IPS DF 19.7 (cell line): ENCODE measurements at regions not wholly inside any gene's neighbourhood (a gene's known extent, or its start where the extent isn't known, plus 50 kb on each side); places are given as distances from the start of the nearest gene placed in this dataset.

ENCODE experiments used
- DNase-seq: peaks from one replicate; pipeline ENCODE4 v3.0.0-alpha.2; 2013; ENCODE audit warnings: low read depth, low spot score

DNA sequence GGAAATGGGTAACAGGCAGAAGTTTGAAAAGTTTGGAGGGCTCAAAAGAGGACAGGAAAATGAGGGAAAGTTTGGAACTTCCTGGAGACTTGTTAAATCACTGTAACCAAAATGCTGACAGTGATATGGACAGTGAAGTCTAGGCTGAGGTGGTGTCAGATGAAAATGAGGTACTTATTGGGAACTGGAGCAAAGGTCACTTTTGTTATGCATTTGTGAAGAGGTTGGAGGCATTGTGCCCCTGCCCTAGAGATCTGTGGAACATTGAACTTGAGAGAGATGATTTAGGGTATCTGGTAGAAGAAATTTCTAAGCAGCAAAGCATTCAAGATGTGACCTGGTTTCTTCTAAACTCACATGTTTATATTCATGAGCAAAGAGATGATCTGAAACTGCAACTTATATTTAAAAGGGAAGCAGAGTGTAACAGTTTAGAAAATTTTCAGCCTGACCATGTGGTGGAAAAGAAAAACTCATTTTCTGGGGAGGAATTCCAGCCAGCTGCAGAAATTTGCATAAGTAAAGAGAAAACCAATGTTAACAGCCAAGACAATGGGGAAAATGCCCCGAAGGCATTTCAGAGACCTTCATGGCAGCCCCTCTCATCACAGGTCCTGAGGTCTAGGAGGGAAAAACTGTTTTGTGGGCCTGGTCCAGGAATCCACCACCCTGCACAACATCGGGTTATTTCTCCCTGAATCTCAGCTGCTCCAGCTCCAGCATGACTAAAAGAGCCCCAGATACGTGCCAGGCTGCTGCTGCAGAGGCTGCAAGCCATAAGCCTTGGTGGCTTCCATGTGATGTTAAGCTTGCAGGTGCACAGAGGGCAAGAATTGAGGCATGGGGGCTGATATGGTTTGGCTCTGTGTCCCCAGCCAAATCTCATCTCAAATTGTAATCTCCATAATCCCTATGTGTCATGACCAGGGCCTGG lies 632.5 kb upstream of the GNPDA2 start:
- no peak for DNase-seq

DNA sequence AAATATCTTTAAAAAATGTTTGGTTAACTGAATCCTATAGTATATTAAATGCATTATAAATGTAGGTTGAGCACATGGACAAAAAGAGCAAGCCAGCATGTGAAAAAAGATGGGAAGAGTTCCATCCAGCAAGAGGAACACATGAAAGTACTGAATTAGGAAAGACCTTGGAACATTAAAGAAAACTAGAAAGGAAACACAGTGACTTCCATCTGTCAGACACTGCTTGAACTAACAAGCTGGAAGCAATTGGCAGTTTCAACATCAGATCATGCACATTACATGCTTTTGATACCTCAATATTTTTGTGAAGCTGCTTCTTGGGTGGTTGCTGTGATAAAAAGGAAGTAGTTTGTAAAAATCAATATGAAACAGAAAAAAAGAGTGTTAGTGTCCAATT lies 626.8 kb upstream of the GNPDA2 start:
- no peak for DNase-seq

DNA sequence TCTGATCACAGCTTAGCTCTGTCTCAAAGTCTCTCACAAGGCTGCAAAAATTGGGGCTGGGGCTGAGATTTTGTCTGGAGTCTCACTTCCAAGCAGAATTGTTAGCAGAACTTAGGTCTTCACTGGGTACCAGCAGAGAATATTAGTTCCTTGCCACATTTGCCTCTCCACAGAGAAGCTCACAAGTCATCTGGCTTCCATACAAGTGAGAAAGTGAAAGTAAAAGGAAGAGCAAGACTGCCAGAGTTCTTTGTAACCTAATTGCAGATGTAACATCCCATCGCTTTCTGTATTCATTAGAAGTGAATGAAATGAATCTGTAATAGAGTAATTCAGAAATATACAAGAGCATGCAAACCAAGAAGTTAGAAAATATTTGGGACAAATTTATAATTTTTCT lies 624.1 kb upstream of the GNPDA2 start:
- DNase-seq, result no peak

DNA sequence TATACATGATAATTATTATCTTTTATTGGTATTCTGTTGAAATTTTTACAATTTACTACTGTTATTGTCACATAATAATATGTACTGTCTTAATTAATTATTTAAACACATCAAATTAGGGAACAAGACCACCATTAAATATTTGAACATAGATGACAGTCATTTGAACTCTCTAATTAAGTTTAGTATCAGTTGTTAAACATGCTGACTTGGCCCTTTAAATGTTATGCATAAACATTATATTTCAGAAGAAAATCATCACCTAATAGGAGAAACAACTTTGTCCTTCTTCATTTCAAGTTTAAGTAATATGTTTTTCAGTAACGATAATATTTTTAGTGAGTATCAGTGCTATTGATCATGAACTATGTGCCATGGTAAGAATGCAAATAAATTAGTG lies 623.5 kb upstream of the GNPDA2 start:
- no peak for DNase-seq

DNA sequence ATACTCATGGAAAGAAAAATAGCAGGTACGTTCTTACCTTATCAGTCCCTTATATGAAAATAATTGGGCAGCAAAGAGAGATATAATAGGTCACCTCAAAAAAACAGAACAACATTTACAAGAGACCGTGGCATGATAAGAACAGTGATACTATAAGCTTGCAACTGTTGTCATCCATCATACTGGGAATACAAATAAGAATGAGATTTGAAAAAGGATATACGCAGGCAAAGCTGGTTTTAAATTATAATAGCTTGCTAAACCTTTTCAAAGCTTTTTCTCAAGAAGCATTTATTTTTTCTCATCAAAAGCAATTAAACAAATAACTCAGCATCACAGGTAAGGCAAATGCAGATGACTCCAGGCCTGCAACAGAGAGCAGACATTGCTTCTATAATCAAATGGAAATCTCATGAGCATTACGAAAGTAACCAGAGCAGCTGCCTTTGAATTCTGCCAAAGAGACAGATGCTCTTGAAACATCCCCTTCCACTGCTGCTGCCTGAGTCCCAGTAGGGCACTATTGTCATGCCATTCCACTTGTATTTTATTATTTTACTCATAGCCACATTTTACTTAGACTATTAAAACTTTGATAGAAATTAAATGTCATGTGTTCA lies 620.6 kb upstream of the GNPDA2 start:
- DNase-seq, result no peak

DNA sequence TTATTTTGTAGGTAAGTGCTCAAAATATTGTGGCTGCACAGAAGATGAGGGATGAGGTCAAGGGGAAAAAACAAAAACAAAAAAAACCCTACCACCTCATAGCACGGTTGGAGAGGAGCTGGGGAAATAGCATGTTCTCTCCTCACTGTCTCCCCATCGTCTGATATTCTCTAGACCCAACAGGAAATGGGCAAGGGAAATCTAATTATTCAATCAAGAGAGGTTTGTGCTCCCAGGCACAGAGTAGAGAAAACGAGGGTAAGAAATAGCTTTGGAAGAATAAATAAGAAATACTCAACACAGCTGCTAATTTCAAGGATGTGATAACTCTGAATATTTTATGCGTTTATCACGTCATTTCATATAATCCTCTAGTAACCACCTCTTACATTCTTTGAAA lies 619.2 kb upstream of the GNPDA2 start:
- DNase-seq, result no peak

DNA sequence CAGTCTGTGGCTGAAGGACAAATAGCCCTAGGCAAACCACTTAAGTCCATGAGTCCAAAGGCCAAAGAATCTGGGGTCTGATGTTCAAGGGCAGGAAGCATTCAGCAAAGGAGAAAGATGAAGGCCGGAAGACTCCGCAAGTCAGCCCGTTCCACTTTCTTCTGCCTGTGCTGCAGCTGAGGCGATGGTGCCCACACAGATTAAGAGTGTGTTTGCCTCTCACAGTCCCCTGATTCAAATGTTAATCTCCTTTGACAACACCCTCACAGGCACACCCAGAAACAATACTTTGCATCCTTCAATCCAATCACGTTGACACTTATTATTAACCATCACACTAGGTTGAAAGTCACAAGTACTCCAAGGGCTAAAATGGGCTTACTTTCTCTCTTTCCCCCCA lies 605.4 kb upstream of the GNPDA2 start:
- DNase-seq, result no peak

DNA sequence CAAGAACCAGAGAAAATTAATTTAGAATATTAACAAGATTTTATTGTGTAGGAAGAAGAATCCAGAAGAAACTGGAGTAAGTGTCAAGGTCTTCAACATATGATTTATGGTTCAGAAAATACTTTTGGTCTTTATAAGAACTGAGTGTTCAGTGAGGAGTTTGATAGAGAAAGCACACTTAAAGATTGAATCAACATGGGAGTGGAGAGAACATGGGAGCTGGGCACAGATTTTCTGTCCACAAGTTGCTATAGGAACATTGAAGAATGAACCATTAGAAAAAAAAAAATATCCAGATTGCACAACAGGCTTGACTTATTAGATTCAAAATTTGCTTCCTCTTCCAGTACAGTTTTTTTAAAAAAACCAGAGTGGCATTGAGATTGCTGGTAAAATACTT lies 601.2 kb upstream of the GNPDA2 start:
- DNase-seq, result no peak

DNA sequence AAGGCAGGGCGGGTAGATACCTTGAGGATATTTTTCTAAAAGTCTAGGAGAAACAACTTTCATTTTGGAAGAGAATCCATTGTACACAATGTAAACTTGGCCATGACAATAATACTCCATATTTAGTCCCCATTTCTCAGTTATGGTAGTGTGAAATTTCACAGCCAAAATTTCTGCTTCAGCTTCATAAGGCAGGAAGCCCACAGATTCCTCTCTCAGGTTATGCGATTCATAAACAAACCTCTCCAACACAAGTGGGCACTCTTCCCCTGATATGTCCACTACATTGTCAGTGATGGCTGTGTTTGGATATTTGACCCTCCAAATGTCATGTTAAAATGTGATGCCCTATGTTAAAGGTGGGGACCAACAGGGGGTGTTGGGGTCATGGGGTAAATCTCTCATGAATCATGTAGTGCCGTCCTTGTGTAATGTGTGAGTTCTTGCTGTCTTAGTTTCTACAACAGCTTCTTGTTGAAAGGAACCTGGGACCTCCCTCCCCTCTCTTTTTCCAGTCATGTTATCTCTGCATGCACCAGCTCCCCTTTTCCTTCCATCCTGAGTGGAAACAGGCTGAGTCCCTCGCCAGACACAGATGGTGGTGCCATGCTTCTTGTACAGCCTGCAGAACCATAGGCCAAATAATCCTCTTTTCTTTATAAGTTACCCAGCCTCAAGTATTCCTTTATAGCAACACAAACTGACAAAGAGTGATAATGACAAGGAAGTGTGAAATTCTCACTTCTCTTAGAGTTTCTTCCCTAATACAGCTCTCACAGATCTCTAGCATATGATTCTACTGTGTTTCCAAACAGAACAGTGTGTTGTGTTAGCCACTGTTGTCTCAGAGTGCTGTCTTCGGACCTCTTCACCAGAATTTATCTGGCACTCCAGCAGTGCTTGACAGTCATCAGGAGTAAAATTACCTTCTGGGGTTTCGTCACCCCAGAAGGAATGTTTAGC lies 598.4 kb upstream of the GNPDA2 start:
- DNase-seq, result no peak

DNA sequence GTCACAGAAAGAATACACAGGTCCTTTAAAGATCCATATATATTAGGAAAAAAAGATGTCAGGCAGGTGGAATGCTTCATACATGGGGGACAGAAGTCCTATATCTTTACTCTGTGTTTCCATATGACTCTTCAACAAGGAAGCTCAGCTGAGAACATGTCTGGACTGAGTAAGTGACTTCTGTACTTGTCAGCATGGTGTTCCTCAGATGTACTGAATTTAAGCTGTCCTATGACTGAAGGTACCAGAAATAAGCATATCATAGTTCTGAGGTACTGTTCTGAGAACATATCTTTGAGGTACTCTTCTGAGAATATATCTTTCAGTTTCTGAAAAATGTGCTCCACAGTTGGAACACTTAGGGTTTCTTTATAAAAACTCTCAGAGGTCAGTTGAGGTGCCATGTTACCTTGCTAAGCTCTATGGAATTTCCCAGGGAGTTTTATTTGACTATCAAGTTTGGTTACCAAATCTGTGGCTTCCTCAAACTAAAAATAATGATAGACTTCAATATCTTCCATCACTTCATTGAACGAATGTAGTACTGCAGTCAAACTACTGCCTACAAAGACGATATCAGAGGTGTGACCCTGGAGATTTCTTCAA lies 597.2 kb upstream of the GNPDA2 start:
- DNase-seq, result no peak

DNA sequence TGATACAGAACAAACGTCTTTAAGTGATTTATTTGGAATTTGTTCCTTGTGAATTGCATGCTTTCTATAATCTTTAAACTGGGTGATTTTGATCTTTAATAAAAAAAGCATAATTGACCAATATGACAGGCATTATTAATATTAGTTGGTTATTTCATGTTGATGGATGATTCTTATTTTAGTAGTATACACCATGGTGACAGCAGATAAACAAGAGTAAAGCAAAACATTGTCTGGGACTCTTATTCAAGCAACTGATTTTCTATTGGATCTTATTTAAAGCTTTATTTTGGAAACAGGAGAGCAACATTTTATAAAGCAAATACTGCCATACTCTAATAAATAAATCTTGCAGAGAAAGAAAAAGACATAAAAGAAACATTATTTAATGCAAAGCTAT lies 591.4 kb upstream of the GNPDA2 start:
- no peak for DNase-seq

DNA sequence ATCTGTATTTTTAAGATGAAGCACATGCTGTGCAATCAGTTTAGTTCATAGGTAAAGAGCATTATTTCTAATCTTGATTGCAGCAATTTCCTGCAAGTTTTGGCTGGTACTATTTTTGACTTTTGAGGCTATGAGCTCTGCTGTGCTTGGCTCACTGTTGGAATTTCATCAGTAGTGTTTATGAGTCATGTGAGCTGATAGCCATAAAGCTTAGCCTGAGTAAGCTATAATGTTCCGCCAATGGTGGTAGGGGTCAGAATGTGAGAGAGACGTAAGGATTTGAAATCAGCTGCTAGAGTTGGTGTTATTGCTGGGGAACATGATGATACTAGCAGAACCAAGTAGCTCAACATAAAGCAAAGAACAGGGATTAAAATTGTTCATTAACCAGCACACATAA lies 590.9 kb upstream of the GNPDA2 start:
- DNase-seq, result no peak

DNA sequence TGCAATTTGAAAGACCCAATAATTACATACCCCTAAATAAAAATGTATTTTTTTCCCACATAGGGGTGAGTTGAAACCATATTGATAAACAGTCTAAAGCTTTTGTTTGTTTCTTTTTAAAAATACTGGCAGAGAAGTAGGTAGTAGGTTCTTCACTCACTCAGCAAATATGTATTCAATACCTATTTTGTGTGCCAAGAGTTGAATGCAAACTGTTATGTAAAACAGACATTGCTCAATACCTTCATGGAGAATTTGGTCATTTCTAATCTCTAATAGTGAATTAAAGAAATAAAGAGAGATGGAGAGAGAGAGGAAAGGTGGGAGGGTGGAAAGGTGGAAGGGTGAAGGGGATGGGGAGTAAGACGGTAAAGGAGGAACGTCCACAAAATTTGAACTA lies 589.9 kb upstream of the GNPDA2 start:
- DNase-seq, result no peak

DNA sequence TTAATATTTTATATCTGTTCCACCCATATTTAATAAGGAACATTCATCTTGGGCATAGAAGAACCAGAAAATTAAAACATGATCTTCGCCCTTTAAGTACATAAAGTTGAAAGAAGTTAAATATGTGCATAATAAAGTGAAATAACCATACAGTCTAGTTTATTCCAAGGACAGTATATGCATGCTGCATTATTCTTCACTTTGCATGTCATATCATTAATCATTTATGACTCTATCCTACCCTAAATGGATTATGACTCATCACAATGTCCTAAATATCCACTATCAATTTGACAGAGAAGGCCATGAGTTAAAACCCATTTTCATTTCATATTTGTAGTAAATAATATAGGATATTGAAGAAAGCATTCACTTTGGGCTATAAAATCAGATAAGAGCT lies 576.5 kb upstream of the GNPDA2 start:
- no peak for DNase-seq

DNA sequence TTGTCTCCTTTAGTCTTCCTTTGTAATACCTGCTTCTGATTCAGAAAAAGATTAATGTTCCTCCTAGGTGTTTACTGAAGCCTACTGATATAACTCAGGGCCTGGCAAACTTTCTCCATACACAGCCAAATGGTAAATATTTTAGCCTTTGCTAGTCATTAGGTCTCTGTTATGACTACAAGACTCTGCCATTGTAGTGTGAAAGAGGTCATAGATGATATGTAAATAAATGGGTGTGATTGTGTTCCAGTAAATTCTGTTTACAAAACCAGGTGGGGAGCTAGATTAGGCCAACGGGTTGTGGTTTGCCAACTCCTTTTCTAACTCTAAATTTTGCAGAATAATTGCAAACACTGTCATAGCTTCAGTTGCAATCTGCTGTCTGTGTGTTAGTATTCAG lies 568.1 kb upstream of the GNPDA2 start:
- DNase-seq, result no peak

DNA sequence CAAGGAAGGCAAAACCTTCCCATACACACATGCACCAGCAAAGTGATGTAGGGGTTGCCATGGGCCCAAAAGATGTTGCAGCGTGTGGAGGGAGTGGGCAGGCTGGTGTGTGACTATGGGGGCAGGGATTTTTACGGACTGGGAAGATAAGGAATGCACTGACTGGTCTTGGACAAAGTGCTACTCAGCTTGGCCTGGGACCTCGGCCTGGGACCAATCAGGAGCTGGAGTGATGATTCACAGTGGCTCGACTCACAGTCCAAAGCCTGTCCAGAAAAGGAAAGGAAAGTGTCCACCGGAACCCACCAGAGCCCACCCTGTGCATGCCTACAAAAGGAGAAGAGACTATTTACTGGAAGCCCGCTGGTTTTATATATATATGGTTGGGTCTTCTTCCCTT lies 567.0 kb upstream of the GNPDA2 start:
- DNase-seq, result no peak

DNA sequence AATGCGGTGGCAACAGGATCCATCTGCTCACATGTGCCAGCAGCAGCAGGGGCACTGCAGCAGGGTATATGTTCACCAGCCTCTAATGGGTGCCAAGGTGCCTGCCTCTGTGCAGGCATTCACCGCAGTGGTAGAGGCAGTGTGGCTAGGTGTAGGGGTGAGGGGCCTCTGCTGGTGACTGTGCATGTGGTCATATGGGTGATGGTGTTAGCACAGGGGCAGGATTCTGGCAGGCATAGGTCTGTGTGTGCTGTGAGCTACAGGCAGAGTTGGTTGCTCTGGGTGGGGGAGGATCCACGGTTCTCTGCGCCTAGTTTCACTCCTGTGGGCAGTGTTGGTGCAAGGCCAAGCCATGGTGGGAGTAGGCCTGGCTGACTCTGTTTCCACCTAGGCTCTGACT lies 566.5 kb upstream of the GNPDA2 start:
- DNase-seq, result no peak

DNA sequence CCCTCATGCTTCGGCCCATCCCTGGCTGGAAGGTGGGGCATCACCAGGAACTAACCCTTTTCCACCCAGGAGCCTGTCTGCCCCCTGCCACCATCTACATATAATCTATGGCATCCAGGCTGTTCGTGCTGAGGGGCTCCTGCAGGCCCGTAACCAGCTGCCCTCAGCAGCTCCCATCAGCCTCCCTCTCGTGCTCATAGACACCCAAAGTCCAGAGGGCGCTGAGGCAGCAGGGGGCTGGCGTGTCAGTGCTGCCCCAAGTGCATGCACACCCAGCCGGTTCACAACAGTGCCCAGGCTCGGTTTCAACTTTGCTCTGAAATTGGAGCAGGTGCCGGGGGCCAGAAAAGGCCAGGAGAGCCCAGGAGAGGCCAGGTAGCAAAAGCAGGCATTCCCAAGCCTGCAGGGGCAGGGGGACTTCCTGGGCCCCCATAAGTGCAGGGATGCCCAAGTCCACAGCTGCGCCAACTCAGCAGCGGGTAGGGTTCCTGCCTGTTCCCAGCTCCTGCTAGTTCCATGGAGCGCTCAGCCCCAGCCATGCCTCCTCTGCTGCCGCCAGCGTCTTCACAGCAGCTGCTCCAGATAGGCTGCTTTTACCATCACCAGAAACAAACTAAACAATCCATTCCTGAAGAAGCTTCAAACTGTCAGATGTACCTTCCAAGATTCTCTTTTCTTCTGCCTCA lies 558.2 kb upstream of the GNPDA2 start:
- no peak for DNase-seq

DNA sequence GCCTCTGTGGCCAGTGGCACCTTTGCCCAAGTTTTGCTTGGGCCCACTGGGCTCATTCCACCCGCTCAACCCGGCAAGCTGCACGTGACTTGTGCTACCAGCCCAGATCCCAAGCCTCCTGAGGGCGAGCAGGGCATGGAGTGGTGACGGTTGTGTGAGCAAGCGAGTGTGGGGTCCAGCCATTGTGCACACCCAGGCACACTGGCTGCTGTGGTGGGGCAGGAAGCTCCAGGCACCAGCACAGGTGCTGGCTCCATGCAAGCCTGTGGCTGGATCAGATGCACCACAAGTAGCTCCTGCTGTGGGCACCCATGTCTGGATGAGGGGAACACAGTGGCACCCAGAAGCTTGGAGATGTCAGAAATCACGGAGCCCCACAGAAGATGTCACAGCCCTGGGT lies 557.0 kb upstream of the GNPDA2 start:
- no peak for DNase-seq

DNA sequence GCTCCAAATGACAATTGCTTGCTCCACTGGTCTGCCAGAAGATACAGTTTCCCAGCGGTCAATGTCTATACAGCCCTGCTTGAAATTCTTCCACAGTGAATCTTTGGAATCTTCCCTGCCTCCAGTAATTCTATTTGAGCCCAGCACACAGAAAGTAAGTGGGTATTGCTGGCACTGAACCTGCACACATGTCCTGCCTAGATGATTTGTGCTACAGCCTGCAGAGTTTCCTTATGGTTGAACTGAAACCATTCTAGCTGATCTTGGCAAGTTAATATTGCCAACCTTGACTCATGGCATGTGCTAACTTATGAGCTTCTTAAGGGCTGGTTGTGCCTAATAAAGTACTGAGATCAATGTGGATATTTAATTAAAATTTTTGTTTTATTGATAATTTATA lies 553.8 kb upstream of the GNPDA2 start:
- no peak for DNase-seq

DNA sequence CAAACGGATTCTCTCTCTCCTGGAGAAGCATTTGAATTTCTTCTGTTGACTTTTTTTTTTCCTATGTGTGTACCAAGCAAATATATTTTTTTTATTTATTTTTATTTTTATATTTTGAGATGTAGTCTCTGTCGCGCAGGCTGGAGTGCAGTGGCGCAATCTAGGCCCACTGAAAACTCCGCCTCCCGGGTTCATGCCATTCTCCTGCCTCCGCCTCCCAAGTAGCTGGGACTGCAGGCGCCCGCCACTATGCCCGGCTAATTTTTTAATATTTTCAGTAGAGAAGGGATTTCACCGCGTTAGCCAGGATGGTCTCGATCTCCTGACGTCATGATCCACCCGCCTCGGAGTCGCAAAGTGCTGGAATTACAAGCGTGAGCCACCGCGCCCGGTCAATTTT lies 549.5 kb upstream of the GNPDA2 start:
- no peak for DNase-seq
